ENCODE measurements at regions not wholly inside any gene's neighbourhood (a gene's known extent, or its start where the extent isn't known, plus 50 kb on each side); places are given as distances from the start of the nearest gene placed in this dataset.

DNA sequence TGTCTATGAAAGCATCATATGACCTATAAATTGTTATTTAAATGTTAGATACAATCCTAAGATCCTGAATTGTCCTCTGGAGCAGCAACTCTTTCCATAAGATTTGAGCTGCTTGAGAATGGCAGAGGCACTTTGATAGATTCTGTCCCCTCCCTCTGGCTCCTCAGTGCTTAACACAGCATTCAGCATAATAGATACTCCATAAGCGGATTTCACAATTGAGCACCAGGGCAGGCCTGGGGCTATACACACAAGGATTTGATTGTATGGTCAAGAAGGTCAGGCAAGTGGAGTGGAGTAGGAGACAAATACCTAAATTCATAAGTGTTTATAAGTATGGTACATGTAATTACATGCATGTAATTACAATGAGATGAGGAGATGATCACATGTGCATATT, 96.3 kb downstream of the FOXD1 start:
- intact Hi-C loops (cut with DNase I): no loop called here
- no peak for DNase-seq (ENCODE audit: low spot score)

DNA sequence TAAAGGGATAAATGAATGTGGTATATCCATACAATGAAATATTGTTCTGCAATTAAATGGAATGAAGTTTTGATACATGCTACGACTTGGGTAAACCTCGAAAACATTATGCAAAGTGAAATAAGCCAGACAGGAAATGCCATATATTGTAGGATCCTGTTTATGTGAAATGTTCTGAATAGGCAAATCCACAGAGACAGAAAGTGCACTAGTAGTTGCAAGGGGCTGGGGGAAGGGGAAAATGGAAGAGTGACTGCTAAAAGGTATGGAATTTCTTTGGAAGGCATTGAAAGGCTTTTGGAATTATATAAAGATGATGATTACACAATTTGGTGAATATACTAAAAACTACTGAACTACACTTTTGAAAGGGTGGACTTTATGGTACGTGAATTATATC, 97.0 kb downstream of the FOXD1 start:
- intact Hi-C loops (cut with DNase I): no loop called here
- no peak for DNase-seq (ENCODE audit: low spot score)

DNA sequence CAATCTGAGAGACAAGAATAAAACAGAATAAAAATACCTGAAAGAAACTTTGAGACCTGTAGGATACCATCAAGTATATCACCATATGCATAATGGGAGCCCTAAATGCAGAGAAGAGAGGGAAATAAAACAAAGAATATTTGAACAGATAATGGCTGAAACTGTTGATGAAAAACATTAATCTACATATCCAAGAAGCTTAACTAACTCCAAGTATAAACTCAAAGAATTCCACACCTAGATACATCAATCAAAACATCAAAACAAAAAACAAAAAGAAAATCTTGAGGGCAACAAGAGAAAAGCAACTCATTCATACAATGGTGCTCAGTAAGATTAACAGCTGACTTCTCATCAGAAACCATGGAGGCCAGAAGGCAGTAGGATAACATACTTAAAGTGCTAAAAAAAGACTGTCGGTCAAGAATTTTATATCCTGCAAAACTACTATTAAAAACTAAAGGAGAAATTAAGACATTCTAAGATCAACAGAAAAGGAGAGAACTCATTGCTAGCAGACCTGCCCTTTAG, 101.6 kb downstream of the FOXD1 start:
- intact Hi-C loops (cut with DNase I): no loop called here
- DNase-seq (ENCODE audit: low spot score): no peak

DNA sequence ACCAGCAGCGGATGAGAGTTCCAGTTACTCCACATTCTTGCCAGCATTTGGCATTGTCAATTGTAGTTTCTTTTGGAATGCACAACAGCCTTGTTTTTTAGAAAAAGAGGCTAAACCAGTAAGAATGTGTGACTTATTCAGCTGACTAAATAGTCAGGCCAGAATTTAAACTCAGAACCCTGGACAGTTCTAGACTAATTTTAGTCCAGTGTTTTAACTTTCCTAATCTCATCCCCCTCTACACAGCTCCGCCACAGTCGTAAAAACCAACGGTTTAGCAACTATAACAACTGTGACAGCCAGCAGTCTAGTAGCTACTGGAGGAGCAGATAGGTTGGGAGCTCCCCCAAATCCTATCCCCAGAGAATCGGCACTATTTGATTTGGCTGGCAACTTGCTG, 103.7 kb downstream of the FOXD1 start:
- intact Hi-C loops (cut with DNase I): no loop called here

DNA sequence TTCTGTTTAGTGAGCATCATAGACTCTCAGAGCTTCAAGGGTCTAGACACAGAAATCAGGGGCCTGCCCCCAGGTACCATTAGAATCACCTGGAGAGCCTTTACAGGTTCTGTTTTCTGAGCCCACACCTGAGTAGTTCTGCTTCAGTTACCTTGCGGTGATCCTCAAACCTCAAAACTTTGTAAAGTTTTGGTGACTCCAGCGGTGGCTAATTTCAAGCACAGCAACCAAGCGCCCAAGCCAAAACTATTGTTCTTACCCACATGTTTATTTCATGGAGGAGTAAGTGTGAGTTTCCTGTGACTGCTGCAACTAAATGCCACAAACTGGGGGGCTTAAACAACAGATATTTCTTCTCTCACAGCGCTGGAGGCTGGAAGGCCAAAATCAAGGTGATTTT, 108.9 kb downstream of the FOXD1 start:
- DNase-seq (ENCODE audit: low spot score): no peak
- intact Hi-C loops (cut with DNase I): loop anchor here in 1 of 2 donors (10.0 kb wide), 1 partner anchor 45 kb away; no protein-coding TSS in a partner anchor

More for the DNA sequence above, 103.7 kb downstream of the FOXD1 start:
- DNase-seq (ENCODE audit: low spot score): no peak

DNA sequence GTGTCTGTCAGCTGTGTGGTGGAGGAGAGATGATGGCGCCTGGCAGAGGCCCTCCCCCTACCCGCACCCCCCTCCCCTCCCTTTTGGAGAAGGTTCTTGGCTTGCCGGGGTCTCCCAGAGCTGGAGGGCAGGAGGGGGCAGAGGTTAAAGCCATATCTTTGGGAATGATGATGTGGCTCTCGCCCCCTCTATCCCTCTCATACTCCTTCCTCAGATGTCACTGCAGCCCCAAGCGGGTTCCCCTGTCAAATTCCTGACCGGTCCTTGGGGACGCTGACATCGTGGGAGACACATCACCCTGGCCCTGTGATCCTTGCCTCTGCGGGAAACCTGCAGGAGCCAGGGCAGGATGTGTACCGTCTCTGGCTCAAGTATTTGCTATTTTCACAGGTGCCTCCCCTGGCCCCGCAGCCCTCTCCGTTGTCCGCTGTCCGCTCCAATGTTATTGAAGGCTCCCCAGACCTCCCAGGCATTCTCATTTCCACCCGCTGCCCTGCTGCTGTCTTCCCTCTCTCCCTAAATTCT, 109.5 kb downstream of the FOXD1 start:
- intact Hi-C loops (cut with DNase I): loop anchor here in 1 of 2 donors (10.0 kb wide), 1 partner anchor 46 kb away; no protein-coding TSS in a partner anchor
- DNase-seq (ENCODE audit: low spot score): no peak

DNA sequence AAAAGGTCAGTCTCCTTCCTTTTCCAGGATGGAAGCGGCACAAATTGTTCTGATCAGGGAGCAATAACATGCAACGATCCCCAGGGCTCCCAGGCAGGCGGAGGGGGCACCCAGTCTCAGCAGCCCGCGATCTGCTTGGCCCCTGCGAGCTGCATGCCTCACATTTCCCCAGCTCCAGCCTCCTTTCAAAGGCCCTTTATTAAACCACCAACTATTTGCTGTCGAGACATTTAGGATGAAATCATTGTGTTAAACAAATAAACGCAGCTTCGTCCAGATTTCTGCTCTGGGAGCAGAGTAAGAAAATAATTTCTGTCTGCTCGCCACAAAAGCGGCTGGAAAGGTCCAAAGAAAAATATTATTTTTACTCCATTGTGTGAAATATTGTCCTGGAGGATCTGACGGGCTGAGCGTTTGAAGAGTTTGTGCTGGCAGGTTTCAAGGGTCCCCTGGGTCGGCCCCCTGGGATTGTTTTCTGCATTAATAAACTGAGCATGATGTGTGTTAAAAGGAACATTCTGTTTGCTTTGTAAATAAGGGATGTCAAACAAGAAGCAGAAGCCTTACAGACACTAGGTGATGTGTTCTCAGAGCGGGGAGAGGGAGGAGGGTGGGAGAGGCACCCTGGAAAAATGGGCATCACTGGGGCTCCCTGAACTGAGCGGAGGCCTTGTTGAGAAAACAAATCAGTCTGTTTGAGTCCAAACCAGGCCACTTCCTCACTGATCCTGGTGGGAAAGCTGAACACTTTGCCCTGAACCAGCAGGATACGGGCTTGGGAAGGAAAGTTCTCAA, 110.1 kb downstream of the FOXD1 start:
- DNase-seq (ENCODE audit: low spot score): peak; percentile 80
- intact Hi-C loops (cut with DNase I): loop anchor here in 1 of 2 donors (10.0 kb wide), 1 partner anchor 46 kb away; no protein-coding TSS in a partner anchor

DNA sequence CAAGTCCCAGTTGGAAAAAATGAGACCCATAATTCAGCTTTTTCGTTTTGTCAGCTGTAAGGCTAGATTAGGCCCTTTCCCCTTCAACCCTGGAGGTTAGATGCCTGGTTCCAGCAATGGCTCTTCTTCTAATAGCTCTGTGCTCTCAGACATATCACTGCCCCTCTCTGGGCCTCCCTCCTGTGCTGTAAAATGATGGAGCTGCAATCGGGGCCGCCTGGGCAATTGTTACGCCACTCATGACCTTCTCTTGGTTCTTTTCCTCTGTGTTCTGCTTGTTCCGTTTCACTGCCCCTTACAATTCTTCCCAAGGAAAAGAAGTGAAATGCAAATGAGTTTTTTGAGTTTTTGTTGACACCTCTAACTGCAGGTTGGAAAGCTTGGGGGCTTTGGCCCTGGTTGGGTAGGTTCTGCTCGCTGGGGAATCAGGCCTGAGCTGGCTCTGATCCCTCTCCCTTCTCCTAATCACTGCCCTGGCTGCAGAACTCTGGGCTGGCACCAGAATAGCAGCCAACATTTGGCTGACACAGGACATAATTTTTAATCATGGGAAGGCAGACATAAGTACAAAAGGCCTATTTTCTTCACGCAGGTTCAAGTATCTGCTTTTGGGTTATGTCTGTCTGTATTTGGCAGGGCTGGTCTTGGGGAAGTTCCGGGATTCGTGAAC, 110.9 kb downstream of the FOXD1 start:
- DNase-seq (ENCODE audit: low spot score): peak; percentile 80
- intact Hi-C loops (cut with DNase I): loop anchor here in 1 of 2 donors (10.0 kb wide), 1 partner anchor 47 kb away; no protein-coding TSS in a partner anchor

DNA sequence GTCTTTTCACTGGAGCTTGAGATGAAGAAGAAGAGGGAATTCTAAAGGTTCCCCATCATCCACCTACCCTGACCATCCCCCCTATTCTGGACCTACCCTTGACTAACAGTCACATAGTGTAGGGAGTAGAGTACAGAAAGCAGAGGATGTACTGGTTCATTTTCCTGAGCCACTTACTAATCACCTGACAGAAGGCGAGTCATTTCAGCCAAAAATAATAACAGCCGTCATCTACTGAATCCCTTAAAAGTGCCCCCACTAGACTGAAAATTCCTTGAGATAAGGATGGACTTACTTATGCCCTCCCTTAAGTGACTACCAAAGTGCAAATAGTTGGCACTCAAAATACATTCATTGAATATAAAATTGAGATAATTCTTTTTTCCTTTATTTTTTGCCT, 112.2 kb downstream of the FOXD1 start:
- DNase-seq (ENCODE audit: low spot score): no peak
- intact Hi-C loops (cut with DNase I): loop anchor here in 1 of 2 donors (10.0 kb wide), 1 partner anchor 48 kb away; no protein-coding TSS in a partner anchor

DNA sequence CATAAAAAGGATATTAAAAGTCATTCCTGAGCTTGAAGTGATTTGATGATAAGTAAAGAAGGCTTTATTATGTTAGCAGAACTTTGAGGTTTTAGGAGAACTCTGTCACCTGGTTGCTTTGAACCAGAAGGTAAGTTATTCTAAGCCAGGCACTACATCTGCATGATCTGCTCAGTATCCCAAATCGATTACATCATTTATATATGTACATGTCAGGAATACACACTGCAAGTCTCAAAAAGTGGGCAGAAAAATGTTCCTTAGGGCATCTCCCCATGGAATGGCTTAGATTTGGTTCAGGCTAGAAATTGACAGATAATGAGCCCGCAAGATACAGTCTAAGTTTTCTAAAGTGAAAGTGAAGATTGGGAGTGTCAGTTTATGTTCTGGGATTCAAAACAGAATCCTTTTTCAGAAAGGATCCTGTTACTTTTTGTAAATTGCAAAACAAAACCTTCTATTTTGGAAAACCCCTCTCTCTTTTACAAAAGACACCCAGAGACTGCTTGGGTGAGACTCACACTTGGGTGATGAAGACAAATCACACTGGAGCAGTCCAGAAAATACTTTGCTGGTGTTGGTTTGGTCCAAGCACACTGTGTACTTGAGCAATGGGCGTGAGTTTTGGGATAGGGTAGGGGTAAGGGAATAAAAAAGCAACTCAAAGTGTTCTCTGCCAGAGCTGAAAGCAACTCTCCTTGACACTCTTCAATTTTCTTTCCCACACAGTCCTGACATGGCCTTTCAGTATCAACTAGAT, 114.5 kb downstream of the FOXD1 start:
- DNase-seq (ENCODE audit: low spot score): no peak
- intact Hi-C loops (cut with DNase I): loop anchor here in 1 of 2 donors (10.0 kb wide), 1 partner anchor 51 kb away; no protein-coding TSS in a partner anchor

DNA sequence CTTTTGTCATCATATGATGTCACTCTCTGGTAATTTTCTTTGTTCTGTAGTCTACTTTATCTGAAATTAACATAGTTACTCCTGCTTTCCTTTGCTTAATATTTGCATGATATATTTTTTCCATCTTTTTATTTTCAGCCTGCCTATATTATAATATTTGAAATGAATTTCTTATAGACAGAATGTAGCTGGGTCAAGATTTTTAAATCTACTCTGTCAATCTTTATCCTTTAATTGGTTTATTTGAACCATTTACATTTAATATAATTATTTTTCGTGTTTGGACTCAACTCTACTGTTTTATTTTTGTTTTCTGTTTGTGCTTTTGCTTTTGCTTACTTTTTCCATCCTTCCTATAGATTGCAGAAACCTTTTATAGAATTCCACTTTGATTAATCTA, 118.0 kb downstream of the FOXD1 start:
- DNase-seq (ENCODE audit: low spot score): no peak
- intact Hi-C loops (cut with DNase I): loop anchor here in 1 of 2 donors (10.0 kb wide), 1 partner anchor 54 kb away; no protein-coding TSS in a partner anchor

DNA sequence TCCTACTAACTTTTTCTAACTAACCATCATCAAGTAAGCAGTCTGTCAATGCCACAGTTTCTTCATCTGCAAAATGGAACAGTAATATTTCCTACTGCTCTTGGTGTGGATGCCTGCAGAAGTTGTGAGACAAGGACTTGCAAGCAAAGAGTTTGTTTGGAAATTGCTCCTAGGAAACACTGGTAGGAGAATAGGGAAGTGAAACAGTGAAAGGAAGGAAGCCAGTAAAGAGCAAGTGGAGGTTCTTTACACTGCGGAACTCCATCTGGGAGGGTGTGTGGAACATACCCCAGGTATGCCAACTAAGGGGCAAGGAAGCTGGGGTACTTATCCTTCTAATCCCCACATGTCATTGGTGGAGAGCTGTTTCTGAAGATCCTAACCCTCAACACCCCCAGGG, 119.9 kb downstream of the FOXD1 start:
- DNase-seq (ENCODE audit: low spot score): no peak
- intact Hi-C loops (cut with DNase I): no loop called here

DNA sequence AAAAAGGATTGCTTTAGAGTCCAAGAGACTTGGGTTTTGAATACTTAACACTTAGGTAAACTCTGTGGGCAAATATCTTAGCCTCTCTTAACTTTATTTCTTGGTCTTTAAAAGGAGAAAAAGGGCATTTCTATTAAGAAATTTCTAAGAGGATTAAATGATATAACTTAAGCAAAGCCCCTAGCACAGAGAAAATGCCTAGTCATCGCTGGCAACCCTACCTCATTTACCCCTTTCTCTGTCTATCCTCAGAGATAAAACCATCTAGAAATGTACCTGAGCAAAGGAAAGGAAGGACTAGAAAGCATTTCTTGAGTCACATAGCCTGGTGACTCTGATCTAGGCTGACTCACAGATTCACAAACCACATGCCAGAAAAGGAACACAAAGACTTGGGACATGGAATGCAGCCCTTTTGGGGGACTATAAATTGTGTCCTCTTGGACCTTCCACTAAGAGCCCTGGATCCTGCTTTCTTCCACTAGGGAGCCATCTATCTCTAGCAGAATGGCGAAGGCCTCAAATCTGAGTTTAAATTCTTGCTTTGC, 120.6 kb downstream of the FOXD1 start:
- intact Hi-C loops (cut with DNase I): no loop called here
- DNase-seq (ENCODE audit: low spot score): no peak

DNA sequence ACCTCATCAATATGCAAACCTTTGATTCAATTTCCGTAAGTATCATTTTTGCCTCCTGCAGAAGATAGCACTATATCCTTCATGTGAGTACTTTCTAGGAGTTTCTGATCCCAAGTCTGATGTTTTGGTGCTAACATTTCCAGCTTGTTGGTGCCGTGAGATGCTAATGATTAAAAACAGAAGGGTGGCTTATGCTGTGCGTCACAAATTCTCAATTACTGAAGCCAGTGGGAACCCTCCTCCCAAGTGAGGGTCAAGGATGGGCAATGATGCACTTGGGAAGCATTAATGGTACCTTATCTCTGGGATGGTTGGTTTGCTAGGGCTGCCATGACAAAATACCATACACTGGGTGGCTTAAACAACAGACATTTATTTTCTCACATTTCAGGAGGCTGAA, 123.0 kb downstream of the FOXD1 start:
- DNase-seq (ENCODE audit: low spot score): no peak
- intact Hi-C loops (cut with DNase I): no loop called here

DNA sequence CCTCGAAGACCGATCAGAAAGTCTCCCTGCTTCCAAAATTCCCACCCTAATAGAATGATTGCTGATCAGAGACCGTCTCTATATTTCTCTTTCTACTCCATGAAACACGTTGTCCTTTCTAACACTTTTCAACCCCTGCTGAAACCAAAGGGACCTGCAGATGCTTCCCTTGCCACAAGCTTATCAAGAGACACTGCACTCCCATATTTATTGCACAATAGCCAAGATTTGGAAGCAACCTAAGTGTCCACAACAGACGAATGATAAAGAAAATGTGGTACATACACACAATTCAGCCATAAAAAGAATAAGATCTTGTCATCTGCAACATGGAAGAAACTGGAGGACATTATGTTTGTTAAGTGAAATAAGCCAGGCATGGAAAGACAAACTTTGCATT, 125.1 kb downstream of the FOXD1 start:
- no peak for DNase-seq (ENCODE audit: low spot score)
- intact Hi-C loops (cut with DNase I): no loop called here

DNA sequence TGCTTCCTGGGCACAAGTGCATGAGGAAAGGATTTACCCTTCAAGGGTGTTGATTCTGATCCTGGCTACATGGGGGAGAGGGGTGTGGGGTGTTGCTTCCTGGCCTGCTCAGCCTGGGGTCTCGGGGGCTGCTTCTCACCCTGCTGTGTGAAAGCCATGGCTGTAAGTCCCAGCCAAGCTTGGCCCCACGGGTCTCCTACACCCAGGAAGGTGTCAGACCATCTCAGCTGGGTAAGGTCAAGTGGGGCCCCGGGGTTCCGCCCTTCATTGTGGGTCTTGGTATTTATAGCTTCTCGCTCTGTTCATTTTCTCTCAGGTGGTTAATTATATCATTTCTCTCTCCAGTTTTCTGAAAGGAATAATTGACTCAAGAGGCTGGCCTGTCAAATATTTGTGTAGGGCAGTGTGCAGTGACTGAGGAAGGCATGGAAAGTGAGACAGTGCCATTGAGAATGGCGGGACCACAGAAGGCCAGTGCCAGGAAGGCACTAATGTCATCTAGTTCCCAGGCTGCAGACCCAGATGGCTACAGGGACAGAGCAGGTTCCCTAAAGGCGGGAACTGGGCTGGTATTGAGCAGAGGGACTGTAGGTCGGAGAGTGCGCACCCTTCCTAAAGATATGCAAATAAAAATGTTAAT, 126.0 kb downstream of the FOXD1 start:
- intact Hi-C loops (cut with DNase I): no loop called here

DNA sequence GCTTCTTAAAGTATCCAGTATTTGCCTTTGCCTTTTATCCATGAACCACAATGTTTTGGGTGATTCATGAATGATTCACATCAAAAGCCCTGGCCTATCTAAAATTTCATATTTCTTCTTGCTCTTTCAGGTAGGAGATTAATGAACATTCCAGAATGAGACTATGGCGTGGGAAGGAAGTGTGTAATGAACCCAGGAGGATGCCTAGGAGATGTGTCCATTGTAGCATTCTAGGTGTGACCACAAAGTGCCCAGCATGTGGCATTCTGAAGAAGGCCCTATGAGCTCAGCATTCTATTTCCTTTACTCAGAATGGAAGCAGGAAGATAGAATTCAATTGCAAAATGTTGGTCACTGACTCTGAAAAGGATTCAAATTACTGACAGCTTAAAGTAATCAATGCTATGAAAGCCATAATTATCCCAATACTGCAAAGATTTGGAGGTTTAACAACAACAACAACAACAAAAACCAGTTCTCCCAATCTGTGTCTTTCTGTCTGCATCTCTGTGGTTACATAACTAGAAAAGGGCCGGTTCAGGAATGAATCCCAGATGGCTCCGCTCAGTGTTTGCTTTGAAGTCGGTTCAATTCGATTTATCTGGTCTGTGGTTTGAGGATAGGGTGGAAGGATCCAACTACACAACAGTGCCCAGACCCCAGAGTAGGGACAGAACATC, 126.7 kb downstream of the FOXD1 start:
- no peak for DNase-seq (ENCODE audit: low spot score)
- intact Hi-C loops (cut with DNase I): no loop called here

More for the DNA sequence above, 126.0 kb downstream of the FOXD1 start:
- DNase-seq (ENCODE audit: low spot score): no peak

DNA sequence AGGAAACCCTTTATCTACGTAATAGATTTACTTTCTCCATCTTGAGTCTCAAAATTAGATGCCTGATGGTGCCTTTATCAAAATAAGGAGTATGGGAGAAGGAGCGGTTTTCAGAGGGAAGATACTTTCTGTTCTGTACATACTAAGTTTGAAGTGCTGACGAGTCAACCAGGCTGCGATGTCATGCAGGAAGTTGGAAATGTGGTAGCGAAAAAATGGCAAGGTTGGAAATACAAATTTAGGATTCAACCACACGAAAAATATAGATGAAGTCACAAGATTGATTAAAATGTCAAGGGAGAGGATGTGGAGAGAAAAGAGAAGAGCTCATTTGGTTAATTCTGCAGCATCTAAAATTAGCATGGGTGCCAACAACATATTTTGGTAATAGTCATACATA, 129.5 kb downstream of the FOXD1 start:
- DNase-seq (ENCODE audit: low spot score): no peak
- intact Hi-C loops (cut with DNase I): no loop called here

Measured in posterior vena cava (tissue), 2 donors.